COLO668 (cell line): ENCODE measurements at regions not wholly inside any gene's neighbourhood (a gene's known extent, or its start where the extent isn't known, plus 50 kb on each side); places are given as distances from the start of the nearest gene placed in this dataset.

Source experiments
- DNase-seq: peaks from one replicate; lab custom pipeline; 2025; ENCODE audit not compliant: unreplicated experiment; lab: John Stamatoyannopoulos, UW

GRCh38 chr11:97977726-97978125 lies 1043.0 kb upstream of the CNTN5 start:
- no peak for DNase-seq

GRCh38 chr11:97979741-97980140 lies 1041.0 kb upstream of the CNTN5 start:
- no peak for DNase-seq

- DNase-seq, result no peak
Observed at GRCh38 chr11:97982512-97982911, 1038.2 kb upstream of the CNTN5 start.

GRCh38 chr11:97989121-97989520 lies 1031.6 kb upstream of the CNTN5 start:
- DNase-seq, result no peak

GRCh38 chr11:97990162-97990920 lies 1030.4 kb upstream of the CNTN5 start:
- no peak for DNase-seq

GRCh38 chr11:97993562-97993961 lies 1027.2 kb upstream of the CNTN5 start:
- DNase-seq, result no peak

- no peak for DNase-seq
Observed at GRCh38 chr11:97995874-97996273, 1024.9 kb upstream of the CNTN5 start.

GRCh38 chr11:97996762-97997161 lies 1024.0 kb upstream of the CNTN5 start:
- no peak for DNase-seq

- no peak for DNase-seq
Observed at GRCh38 chr11:98003606-98004371, 1017.0 kb upstream of the CNTN5 start.

GRCh38 chr11:98007072-98007471 lies 1013.7 kb upstream of the CNTN5 start:
- DNase-seq, result no peak

GRCh38 chr11:98027652-98028051 lies 993.1 kb upstream of the CNTN5 start:
- no peak for DNase-seq

- DNase-seq, result no peak
Observed at GRCh38 chr11:98029832-98030231, 990.9 kb upstream of the CNTN5 start.

- DNase-seq, result no peak
Observed at GRCh38 chr11:98036810-98037209, 983.9 kb upstream of the CNTN5 start.

- no peak for DNase-seq
Observed at GRCh38 chr11:98040061-98040808, 980.5 kb upstream of the CNTN5 start.

GRCh38 chr11:98047647-98048046 lies 973.1 kb upstream of the CNTN5 start:
- DNase-seq, result no peak

- DNase-seq, result no peak
Observed at GRCh38 chr11:98053851-98054250, 966.9 kb upstream of the CNTN5 start.

GRCh38 chr11:98056945-98057344 lies 963.8 kb upstream of the CNTN5 start:
- no peak for DNase-seq

GRCh38 chr11:98059488-98059887 lies 961.3 kb upstream of the CNTN5 start:
- no peak for DNase-seq

- no peak for DNase-seq
Observed at GRCh38 chr11:98060759-98061158, 960.0 kb upstream of the CNTN5 start.

GRCh38 chr11:98061858-98062257 lies 958.9 kb upstream of the CNTN5 start:
- DNase-seq, result no peak

- DNase-seq, result no peak
Observed at GRCh38 chr11:98062714-98063113, 958.0 kb upstream of the CNTN5 start.

GRCh38 chr11:98068251-98068650 lies 952.5 kb upstream of the CNTN5 start:
- DNase-seq, result no peak
